ENCODE measurements at regions not wholly inside any gene's neighbourhood (a gene's known extent, or its start where the extent isn't known, plus 50 kb on each side); places are given as distances from the start of the nearest gene placed in this dataset.

DNA sequence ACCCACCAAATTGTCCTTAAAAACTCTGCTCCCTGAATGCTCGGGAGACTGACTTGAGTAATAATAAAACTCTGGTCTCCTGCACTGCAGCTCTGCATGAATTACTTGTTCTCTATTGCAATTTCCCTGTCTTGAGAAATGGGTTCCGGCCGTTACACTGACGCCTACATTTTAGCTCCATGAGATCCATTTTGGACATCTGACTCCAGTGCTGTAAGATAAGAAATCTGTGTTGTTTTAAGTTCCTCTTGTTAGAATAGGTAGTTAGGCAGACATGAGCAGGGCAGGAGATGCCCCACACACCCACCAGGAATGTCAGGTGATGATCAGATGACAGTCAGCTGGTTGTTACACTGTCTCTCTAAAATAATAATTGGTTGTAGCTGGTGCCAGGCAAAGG, 125.8 kb upstream of the SHB start:
- TF ChIP-seq, protein P1, sequence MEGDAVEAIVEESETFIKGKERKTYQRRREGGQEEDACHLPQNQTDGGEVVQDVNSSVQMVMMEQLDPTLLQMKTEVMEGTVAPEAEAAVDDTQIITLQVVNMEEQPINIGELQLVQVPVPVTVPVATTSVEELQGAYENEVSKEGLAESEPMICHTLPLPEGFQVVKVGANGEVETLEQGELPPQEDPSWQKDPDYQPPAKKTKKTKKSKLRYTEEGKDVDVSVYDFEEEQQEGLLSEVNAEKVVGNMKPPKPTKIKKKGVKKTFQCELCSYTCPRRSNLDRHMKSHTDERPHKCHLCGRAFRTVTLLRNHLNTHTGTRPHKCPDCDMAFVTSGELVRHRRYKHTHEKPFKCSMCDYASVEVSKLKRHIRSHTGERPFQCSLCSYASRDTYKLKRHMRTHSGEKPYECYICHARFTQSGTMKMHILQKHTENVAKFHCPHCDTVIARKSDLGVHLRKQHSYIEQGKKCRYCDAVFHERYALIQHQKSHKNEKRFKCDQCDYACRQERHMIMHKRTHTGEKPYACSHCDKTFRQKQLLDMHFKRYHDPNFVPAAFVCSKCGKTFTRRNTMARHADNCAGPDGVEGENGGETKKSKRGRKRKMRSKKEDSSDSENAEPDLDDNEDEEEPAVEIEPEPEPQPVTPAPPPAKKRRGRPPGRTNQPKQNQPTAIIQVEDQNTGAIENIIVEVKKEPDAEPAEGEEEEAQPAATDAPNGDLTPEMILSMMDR (IDR thresholded peaks at IDR 0.05) = no peak
- no peak for DNase-seq
- ChIA-PET POLR2A (no interaction called here), CTCF (no interaction called here)
- Mint-ChIP-seq H3K36me3 (ENCODE audit: low read depth) (no peaks in the 10 kb centered on the region), H3K4me1 (no peaks in the 10 kb centered on the region), H3K9me3 (no peaks in the 10 kb centered on the region), H3K4me3 (no peak overlapping the region), H3K27me3 (peaks cover 3% of the 10 kb centered on the region), H3K27ac (no peak overlapping the region)
- no peak for ATAC-seq (ENCODE audit: low read depth)
- intact Hi-C loops (cut with micrococcal nuclease) = no loop called here

DNA sequence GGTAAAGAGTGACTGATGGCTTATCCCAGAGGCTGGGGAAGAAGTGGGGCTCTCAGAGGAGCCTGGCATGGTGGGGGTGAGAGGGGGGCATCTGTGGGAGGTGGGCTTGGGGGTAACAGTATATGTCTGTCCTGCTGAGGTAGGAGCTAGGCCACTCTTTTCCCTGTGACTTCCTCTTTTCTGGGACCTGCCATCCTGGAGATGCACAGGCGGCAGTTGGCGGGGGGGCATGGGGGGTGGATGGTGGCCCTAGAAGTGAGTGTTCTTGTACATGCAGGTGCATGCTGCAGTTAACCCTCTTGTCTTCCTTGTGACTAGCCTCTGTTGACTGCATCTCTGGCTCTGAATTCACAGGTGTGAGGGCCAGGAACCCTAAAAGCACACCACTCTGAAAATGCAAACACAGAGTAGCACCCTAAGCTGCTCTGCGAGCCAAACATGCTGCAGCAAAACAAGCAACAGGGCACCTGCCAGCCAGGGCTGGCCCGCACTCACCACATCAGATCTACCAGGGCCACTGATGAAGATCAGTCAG, 123.8 kb upstream of the SHB start:
- Mint-ChIP-seq H3K9me3 (peaks cover 2% of the 10 kb centered on the region), H3K27me3 (peaks cover 3% of the 10 kb centered on the region), H3K27ac (no peak overlapping the region), H3K36me3 (ENCODE audit: low read depth) (no peaks in the 10 kb centered on the region), H3K4me3 (no peak overlapping the region), H3K4me1 (no peaks in the 10 kb centered on the region)
- ATAC-seq (ENCODE audit: low read depth) (no peak), DNase-seq (no peak)
- ChIA-PET CTCF (no interaction called here), POLR2A (no interaction called here)
- intact Hi-C loops (cut with micrococcal nuclease) = no loop called here
- TF ChIP-seq, protein P1 (IDR thresholded peaks at IDR 0.05) = no peak

DNA sequence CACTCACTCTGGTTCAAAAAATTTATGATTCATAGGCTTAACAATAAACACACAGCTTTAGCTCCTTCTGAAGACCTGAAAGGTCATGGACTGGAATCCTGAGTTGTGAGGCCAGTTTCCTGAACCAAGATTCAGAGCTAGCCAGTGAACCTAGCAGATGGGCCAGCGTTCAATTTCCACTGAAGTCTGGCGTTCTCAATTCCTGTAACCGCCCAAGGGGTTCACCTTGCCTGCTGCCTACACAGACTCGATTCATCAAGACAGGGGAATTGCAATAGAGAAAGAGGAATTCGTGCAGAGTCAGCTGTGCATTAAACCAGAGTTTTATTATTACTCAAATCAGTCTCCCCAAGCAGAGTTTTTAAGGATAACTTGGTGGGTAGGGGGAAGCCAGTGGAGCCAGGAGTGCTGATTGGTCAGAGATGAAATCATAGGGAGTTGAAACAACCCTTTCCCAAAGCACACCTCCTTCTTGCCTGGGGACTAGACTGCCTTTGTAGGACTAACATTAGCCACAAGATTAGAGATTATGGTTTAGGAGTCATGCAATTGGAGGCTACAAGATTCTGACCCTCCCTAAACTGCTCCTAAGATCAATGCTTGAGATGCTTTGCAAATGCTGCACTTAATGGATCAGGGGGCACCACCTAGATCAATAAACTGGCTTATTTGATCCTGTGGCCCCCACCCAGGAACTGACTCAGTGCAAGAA, 117.5 kb upstream of the SHB start:
- ChIA-PET CTCF (no interaction called here), POLR2A (no interaction called here)
- intact Hi-C loops (cut with micrococcal nuclease) = no loop called here
- no peaks in the 10 kb centered on the region for H3K36me3 Mint-ChIP-seq (ENCODE audit: low read depth)
- no peaks in the 10 kb centered on the region for H3K27me3 Mint-ChIP-seq
- DNase-seq (no peak), ATAC-seq (ENCODE audit: low read depth) (no peak)
- H3K4me1 Mint-ChIP-seq = no peaks in the 10 kb centered on the region
- no peak overlapping the region for H3K27ac Mint-ChIP-seq
- TF ChIP-seq, protein P1 (IDR thresholded peaks at IDR 0.05) = no peak
- H3K4me3 Mint-ChIP-seq = no peak overlapping the region
- peaks cover 3% of the 10 kb centered on the region for H3K9me3 Mint-ChIP-seq

DNA sequence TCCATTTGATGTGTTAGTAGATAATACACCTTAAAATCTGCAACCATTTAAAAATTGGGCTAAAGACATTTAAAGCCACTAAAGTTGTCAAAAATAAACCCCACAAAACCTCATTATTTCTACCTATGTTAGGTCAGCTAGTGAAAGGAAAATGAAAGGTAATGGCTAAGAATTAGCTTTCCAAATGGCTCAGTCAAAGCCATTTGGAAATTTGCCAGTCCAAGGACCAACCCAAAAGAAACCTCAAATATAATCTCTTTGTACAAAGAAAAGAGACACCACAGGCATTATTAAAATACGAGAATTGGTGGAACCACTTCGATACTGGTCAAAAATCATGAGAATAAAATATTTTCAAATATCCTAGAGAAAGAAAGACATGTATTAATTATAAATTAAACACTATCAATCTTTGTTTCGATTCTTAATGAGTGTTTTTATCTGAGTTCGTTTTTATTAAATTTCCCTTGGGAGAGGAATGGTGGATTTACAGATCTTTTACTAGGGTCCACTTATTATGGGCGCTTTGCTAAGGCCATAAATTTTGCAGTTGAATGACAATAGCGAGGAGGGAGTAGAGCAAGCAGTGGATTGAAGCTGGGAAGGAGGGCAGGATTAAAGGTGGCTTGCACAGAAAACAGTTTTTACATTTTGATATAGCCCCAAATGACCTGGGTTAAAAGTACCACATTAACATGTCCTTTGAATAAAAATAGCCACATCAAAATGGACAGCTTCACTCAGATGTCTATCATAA, 116.8 kb upstream of the SHB start:
- H3K27me3 Mint-ChIP-seq = no peaks in the 10 kb centered on the region
- DNase-seq (no peak), ATAC-seq (ENCODE audit: low read depth) (no peak)
- intact Hi-C loops (cut with micrococcal nuclease) = no loop called here
- no peaks in the 10 kb centered on the region for H3K4me1 Mint-ChIP-seq
- no peak overlapping the region for H3K27ac Mint-ChIP-seq
- POLR2A ChIA-PET = no interaction called here
- H3K36me3 Mint-ChIP-seq (ENCODE audit: low read depth) = no peaks in the 10 kb centered on the region
- no peak overlapping the region for H3K4me3 Mint-ChIP-seq
- TF ChIP-seq, protein P1 (IDR thresholded peaks at IDR 0.05) = no peak
- CTCF ChIA-PET = no interaction called here
- H3K9me3 Mint-ChIP-seq = peaks cover 3% of the 10 kb centered on the region

DNA sequence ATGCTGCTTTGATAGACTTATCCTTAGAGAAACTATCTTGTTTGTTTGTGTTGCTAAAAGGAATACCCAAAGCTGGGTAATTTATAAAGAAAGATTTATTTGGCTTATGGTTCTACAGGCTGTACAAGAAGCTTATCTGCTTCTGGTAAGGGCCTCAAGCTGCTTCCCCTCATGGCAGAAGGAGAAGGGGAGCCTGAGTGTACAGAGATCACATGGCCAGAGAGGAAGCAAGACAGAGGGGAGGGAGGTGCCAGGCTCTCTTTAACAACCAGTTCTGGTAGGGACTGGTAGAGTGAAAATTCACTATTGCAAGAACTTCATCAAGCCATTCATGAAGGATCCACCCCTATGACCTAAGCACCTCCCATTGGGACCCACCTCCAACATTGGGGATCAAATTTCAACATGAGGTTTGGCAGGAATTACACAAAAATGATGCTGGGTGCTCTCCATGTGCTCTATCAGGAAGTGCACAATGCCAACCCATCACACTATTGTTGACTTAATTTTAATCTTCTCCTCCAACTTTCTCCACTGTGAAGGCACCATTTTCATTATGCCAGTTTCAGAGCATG, 115.1 kb upstream of the SHB start:
- CTCF ChIA-PET = no interaction called here
- H3K9me3 Mint-ChIP-seq = peaks cover 3% of the 10 kb centered on the region
- POLR2A ChIA-PET = no interaction called here
- H3K27me3 Mint-ChIP-seq = peaks cover under 1% of the 10 kb centered on the region
- no peaks in the 10 kb centered on the region for H3K4me1 Mint-ChIP-seq
- no peaks in the 10 kb centered on the region for H3K36me3 Mint-ChIP-seq (ENCODE audit: low read depth)
- intact Hi-C loops (cut with micrococcal nuclease) = no loop called here
- ATAC-seq (ENCODE audit: low read depth) (no peak), DNase-seq (no peak)
- no peak overlapping the region for H3K27ac Mint-ChIP-seq
- TF ChIP-seq, protein P1 (IDR thresholded peaks at IDR 0.05) = no peak
- H3K4me3 Mint-ChIP-seq = no peak overlapping the region
